ENCODE measurements at regions not wholly inside any gene's neighbourhood (a gene's known extent, or its start where the extent isn't known, plus 50 kb on each side); places are given as distances from the start of the nearest gene placed in this dataset.

DNA sequence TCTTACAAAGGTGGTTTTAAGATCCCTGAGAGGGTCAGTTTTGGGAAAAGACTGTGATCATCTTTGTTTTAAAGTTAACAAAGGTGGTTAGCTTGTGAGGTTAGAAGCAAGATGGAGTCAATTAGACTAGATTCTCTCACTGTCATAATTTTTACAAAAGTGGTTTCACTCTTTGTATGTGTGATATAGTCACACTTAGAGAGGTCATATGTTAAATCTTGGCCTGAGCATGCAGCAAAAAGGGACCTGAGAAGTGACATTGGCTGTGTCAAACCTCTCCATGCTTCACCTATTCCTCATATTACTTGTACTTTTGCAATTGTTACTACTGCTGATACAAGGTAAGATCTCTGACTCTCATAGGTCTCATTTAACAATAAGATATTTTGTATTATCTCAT is 368.0 kb downstream of the TBC1D32 start:
- no peaks in the 10 kb centered on the region for H3K9me3 ChIP-seq (ENCODE audit: severe bottlenecking)
- H3K27ac ChIP-seq (ENCODE audit: poor library complexity, severe bottlenecking) = no peak overlapping the region
- no peak overlapping the region for H3K4me3 ChIP-seq (ENCODE audit: severe bottlenecking)
- ATAC-seq (ENCODE audit: low read depth) (no peak), DNase-seq (ENCODE audit: low spot score) (no peak)
- no peaks in the 10 kb centered on the region for H3K27me3 ChIP-seq (ENCODE audit: insufficient read depth, poor library complexity, severe bottlenecking)
- TF ChIP-seq, protein P1, sequence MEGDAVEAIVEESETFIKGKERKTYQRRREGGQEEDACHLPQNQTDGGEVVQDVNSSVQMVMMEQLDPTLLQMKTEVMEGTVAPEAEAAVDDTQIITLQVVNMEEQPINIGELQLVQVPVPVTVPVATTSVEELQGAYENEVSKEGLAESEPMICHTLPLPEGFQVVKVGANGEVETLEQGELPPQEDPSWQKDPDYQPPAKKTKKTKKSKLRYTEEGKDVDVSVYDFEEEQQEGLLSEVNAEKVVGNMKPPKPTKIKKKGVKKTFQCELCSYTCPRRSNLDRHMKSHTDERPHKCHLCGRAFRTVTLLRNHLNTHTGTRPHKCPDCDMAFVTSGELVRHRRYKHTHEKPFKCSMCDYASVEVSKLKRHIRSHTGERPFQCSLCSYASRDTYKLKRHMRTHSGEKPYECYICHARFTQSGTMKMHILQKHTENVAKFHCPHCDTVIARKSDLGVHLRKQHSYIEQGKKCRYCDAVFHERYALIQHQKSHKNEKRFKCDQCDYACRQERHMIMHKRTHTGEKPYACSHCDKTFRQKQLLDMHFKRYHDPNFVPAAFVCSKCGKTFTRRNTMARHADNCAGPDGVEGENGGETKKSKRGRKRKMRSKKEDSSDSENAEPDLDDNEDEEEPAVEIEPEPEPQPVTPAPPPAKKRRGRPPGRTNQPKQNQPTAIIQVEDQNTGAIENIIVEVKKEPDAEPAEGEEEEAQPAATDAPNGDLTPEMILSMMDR (IDR thresholded peaks at IDR 0.05; ENCODE audit: poor library complexity, severe bottlenecking) = no peak
- no peaks in the 10 kb centered on the region for H3K36me3 ChIP-seq (ENCODE audit: low read depth)
- no peaks in the 10 kb centered on the region for H3K4me1 ChIP-seq (ENCODE audit: insufficient read depth, poor library complexity, severe bottlenecking)

DNA sequence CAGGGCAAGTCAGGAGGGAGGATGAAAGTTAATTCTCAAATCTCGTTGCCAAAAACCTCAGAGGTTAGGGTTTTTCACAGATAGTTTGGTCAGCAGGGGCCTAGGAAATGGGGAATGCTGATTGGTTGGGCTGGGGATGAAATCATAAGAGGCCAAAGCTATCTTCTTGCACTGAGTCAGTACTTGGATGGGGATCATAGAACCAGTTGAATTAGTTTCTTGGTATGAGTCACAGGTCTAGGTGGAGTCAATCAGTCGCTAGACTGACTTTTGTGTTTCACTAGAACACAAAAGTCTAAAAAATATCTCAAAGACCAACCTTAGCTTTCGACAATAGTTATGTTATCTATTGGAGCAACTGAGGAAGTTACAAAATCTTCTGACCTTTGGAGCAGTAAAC is 368.5 kb downstream of the TBC1D32 start:
- Histone ChIP-seq H3K27ac (ENCODE audit: poor library complexity, severe bottlenecking) (no peak overlapping the region), H3K9me3 (ENCODE audit: severe bottlenecking) (no peaks in the 10 kb centered on the region), H3K4me1 (ENCODE audit: insufficient read depth, poor library complexity, severe bottlenecking) (no peaks in the 10 kb centered on the region), H3K36me3 (ENCODE audit: low read depth) (no peaks in the 10 kb centered on the region), H3K4me3 (ENCODE audit: severe bottlenecking) (no peak overlapping the region), H3K27me3 (ENCODE audit: insufficient read depth, poor library complexity, severe bottlenecking) (no peaks in the 10 kb centered on the region)
- DNase-seq (ENCODE audit: low spot score) (no peak), ATAC-seq (ENCODE audit: low read depth) (0 out of 3 replicates have a peak, but pooled peaks have one; percentile 40)
- TF ChIP-seq, protein P1 (IDR thresholded peaks at IDR 0.05; ENCODE audit: poor library complexity, severe bottlenecking) = no peak

DNA sequence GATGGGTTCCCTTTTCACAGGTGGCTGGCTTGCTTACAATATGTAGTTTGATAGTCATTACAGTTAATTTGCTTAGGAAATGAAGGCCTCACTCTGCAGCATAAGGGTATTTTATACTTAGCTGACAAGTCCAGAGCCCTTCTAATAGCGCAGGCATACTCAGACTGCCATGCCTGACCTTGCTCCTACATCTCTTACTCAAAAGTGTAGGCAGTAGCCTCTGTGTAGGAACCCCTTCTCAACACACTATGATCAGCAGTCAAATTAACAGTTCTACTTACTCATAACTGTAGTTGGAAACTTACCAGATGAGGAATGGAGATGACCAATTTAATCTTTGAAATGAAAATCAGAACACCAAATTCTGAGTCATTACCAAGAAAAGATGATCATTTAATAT is 373.5 kb downstream of the TBC1D32 start:
- TF ChIP-seq, protein P1 (IDR thresholded peaks at IDR 0.05; ENCODE audit: poor library complexity, severe bottlenecking) = no peak
- ATAC-seq (ENCODE audit: low read depth) = no peak
- Histone ChIP-seq H3K27me3 (ENCODE audit: insufficient read depth, poor library complexity, severe bottlenecking) (no peaks in the 10 kb centered on the region), H3K36me3 (ENCODE audit: low read depth) (no peaks in the 10 kb centered on the region), H3K4me3 (ENCODE audit: severe bottlenecking) (no peak overlapping the region), H3K4me1 (ENCODE audit: insufficient read depth, poor library complexity, severe bottlenecking) (no peaks in the 10 kb centered on the region), H3K9me3 (ENCODE audit: severe bottlenecking) (no peaks in the 10 kb centered on the region), H3K27ac (ENCODE audit: poor library complexity, severe bottlenecking) (no peak overlapping the region)
- DNase-seq (ENCODE audit: low spot score) = no peak

DNA sequence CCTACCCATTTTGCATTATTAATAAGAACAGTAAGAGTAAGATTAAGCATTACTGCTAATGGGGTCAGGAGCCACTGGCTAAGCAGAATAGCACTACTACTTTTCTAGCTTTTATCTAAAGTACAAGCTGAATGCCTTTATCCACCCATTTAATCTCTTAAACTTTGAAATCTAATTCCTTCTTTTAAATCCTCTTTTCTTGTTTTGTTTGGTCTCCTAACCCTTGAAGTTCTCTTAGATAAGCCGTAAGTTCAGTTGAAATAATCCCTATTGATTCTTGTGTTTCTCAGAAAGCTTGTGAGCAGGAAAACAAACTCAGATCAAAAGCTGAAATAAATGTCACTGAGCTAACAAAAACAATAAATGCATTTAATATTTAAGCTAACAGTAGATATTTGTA is 380.2 kb downstream of the TBC1D32 start:
- TF ChIP-seq, protein P1 (IDR thresholded peaks at IDR 0.05; ENCODE audit: poor library complexity, severe bottlenecking) = no peak
- Histone ChIP-seq H3K4me1 (ENCODE audit: insufficient read depth, poor library complexity, severe bottlenecking) (no peaks in the 10 kb centered on the region), H3K36me3 (ENCODE audit: low read depth) (no peaks in the 10 kb centered on the region), H3K27me3 (ENCODE audit: insufficient read depth, poor library complexity, severe bottlenecking) (no peaks in the 10 kb centered on the region), H3K4me3 (ENCODE audit: severe bottlenecking) (no peak overlapping the region), H3K9me3 (ENCODE audit: severe bottlenecking) (no peaks in the 10 kb centered on the region), H3K27ac (ENCODE audit: poor library complexity, severe bottlenecking) (no peak overlapping the region)
- ATAC-seq (ENCODE audit: low read depth) (no peak), DNase-seq (ENCODE audit: low spot score) (no peak)

DNA sequence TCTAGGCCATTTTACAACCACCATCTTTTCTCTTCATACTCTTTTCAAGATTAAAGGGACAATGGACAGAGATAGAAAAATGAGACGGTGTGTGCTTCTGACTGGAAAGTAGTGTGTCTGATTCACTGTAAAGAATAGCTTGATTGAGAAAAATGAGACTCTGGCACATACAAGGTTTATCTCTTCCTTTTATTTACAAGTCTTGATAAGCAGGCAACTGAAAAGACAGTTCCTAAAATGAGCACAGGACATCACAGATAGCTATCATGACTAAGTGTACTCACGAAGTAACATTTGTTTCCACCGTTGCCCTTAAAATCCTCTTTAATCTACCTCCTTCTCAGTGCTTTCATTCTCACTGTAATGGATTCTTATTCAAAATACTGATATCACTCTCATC is 383.0 kb downstream of the TBC1D32 start:
- Histone ChIP-seq H3K4me3 (ENCODE audit: severe bottlenecking) (no peak overlapping the region), H3K9me3 (ENCODE audit: severe bottlenecking) (no peaks in the 10 kb centered on the region), H3K27me3 (ENCODE audit: insufficient read depth, poor library complexity, severe bottlenecking) (no peaks in the 10 kb centered on the region), H3K27ac (ENCODE audit: poor library complexity, severe bottlenecking) (no peak overlapping the region), H3K36me3 (ENCODE audit: low read depth) (no peaks in the 10 kb centered on the region), H3K4me1 (ENCODE audit: insufficient read depth, poor library complexity, severe bottlenecking) (no peaks in the 10 kb centered on the region)
- TF ChIP-seq, protein P1 (IDR thresholded peaks at IDR 0.05; ENCODE audit: poor library complexity, severe bottlenecking) = no peak
- ATAC-seq (ENCODE audit: low read depth) = no peak
- no peak for DNase-seq (ENCODE audit: low spot score)
